ENCODE measurements at regions not wholly inside any gene's neighbourhood (a gene's known extent, or its start where the extent isn't known, plus 50 kb on each side); places are given as distances from the start of the nearest gene placed in this dataset.

DNA sequence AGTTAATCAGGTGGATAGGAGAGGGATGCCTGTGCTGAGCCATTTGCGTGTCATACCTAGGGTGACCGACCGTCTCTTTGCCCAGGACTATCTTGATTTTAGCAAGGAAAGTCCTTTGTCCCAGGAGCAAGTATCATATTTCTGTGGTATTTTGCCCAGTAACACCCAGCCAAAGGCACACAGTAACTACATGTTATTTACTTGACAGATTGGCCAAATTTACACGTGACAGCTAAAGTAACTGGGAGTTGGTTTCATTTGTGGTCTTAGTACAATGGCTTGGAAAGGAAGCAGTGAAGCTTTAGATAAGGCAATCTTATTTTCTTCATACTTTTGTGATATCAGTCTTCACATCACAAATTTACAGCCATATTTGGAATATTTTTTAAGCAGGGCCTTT is 142.1 kb downstream of the JCAD start:
- no peak overlapping the region for H3K27ac ChIP-seq
- no peaks in the 10 kb centered on the region for H3K27me3 ChIP-seq
- TF ChIP-seq POLR2A (IDR thresholded peaks at IDR 0.05) (no peak), POLR2AphosphoS5 (IDR thresholded peaks at IDR 0.05) (no peak)
- TF ChIP-seq, protein P1, sequence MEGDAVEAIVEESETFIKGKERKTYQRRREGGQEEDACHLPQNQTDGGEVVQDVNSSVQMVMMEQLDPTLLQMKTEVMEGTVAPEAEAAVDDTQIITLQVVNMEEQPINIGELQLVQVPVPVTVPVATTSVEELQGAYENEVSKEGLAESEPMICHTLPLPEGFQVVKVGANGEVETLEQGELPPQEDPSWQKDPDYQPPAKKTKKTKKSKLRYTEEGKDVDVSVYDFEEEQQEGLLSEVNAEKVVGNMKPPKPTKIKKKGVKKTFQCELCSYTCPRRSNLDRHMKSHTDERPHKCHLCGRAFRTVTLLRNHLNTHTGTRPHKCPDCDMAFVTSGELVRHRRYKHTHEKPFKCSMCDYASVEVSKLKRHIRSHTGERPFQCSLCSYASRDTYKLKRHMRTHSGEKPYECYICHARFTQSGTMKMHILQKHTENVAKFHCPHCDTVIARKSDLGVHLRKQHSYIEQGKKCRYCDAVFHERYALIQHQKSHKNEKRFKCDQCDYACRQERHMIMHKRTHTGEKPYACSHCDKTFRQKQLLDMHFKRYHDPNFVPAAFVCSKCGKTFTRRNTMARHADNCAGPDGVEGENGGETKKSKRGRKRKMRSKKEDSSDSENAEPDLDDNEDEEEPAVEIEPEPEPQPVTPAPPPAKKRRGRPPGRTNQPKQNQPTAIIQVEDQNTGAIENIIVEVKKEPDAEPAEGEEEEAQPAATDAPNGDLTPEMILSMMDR (IDR thresholded peaks at IDR 0.05) = no peak
- intact Hi-C loops (cut with DNase I; ENCODE audit: low total_unique reads) = no loop called here
- H3K9me3 ChIP-seq = no peaks in the 10 kb centered on the region
- H3K4me1 ChIP-seq = no peaks in the 10 kb centered on the region
- H3K36me3 ChIP-seq = no peaks in the 10 kb centered on the region
- H3K4me3 ChIP-seq = no peak overlapping the region
- DNase-seq (ENCODE audit: low spot score in 2 of 2) = no peak

DNA sequence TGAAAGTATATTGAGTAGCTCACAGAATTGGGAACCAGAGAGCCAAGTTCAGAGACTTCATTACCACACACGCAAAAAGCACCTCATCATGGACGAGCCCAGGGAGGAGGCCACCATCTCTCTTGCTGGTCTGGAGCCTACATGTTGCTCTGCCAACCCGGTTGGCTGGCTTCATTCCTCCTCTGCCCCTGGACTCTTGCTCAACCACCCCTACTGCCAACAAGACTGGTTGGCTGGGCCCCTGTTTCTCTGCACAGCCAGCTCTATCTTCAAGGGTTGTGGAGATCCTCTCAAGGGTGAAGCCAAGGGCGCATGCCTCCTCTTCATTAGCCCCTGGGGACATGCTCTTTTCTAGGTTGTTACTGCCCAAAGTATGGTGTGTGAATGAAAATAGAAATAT is 142.7 kb downstream of the JCAD start:
- no peaks in the 10 kb centered on the region for H3K9me3 ChIP-seq
- H3K4me1 ChIP-seq = no peaks in the 10 kb centered on the region
- H3K36me3 ChIP-seq = no peaks in the 10 kb centered on the region
- no peak for TF ChIP-seq POLR2A (IDR thresholded peaks at IDR 0.05)
- TF ChIP-seq, protein P1 (IDR thresholded peaks at IDR 0.05) = no peak
- no peak for TF ChIP-seq POLR2AphosphoS5 (IDR thresholded peaks at IDR 0.05)
- no peak for DNase-seq (ENCODE audit: low spot score in 2 of 2)
- no peak overlapping the region for H3K4me3 ChIP-seq
- no peak overlapping the region for H3K27ac ChIP-seq
- intact Hi-C loops (cut with DNase I; ENCODE audit: low total_unique reads) = no loop called here
- no peaks in the 10 kb centered on the region for H3K27me3 ChIP-seq

DNA sequence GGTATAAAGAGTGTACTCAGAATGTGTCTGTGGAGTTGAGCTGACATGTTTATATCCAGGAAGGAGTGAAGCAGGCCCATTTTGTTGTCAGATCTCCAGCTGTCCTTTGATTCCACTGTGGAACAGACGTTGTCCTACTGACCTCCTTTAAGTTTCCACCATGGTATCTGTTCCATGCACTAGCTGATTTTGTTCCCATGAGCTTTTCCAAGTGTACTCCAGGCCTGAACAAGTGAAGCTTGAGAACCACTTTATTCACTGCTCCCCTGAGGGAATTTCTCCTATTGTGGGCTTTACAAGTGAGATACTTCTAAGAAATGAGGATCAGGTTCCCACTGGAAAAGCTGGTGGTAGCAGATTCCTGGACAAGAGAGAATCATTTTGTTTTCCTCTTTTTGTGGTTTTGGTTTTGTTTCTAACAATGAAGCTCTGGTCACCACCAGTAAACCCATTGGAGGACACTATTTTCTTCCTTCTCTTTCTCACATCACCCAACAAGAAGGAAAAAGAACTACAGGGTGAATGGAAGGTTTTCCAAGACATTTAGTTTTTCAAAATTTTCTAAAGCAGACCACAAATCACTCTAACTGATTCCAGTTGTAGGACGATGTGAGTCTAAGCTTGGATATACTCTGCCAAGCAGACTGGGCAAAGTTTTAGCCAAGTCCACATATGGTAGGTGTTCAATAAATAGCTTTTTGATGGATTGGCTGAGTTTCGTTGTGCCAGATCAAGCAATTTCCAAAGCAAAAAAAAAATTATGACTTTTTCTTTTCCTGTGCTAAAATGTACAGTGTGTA is 144.2 kb downstream of the JCAD start:
- Histone ChIP-seq H3K27me3 (no peaks in the 10 kb centered on the region), H3K4me3 (no peak overlapping the region), H3K9me3 (no peaks in the 10 kb centered on the region), H3K36me3 (no peaks in the 10 kb centered on the region), H3K4me1 (no peaks in the 10 kb centered on the region), H3K27ac (no peak overlapping the region)
- intact Hi-C loops (cut with DNase I; ENCODE audit: low total_unique reads) = no loop called here
- DNase-seq (ENCODE audit: low spot score in 2 of 2) = no peak
- TF ChIP-seq, protein P1 (IDR thresholded peaks at IDR 0.05) = no peak
- no peak for TF ChIP-seq POLR2AphosphoS5 (IDR thresholded peaks at IDR 0.05)
- no peak for TF ChIP-seq POLR2A (IDR thresholded peaks at IDR 0.05)

DNA sequence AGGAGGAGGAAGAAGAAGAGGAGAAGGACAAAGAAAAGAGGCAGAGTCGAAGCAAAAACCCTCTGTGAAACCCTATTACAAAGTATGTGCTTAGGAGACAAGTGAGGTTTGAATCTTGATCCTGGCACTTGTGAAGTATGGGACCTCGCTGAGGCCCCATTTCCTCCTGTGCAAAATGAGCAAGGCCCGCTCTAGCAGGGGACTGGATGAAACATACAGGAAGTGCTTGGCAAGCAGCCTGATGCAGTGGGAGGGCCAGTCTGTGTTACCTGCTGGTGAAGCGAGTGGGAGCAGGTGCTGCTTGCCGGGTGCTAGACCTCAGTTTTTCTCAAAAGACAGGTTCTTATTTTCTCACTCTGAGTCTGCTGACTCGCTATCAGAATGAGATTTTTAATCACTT is 150.4 kb downstream of the JCAD start:
- TF ChIP-seq POLR2AphosphoS5 (IDR thresholded peaks at IDR 0.05) (no peak), POLR2A (IDR thresholded peaks at IDR 0.05) (no peak)
- TF ChIP-seq, protein P1 (IDR thresholded peaks at IDR 0.05) = no peak
- intact Hi-C loops (cut with DNase I; ENCODE audit: low total_unique reads) = no loop called here
- no peak overlapping the region for H3K4me3 ChIP-seq
- H3K4me1 ChIP-seq = no peaks in the 10 kb centered on the region
- no peak overlapping the region for H3K27ac ChIP-seq
- no peaks in the 10 kb centered on the region for H3K9me3 ChIP-seq
- no peaks in the 10 kb centered on the region for H3K36me3 ChIP-seq
- H3K27me3 ChIP-seq = no peaks in the 10 kb centered on the region
- DNase-seq (ENCODE audit: low spot score in 2 of 2) = no peak

DNA sequence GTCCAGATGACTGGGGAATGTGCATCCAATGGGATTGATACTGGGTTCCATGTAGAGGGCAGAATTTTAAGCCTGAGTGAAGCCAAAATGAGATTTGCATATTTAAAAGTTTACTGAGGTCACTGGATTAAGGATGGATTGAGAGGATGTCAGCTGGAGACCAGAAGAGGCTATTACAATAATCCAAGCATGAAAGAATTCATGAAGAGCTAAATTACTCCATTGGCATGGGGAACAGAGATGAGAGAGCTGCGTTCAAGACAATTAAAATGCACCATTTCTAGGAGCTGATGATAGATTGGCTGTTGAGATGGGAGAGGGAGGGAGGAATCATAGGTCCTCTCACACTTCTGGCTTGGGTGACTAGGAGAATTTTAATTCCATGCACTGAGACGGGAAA is 158.5 kb downstream of the JCAD start:
- intact Hi-C loops (cut with DNase I; ENCODE audit: low total_unique reads) = no loop called here
- H3K27ac ChIP-seq = no peak overlapping the region
- no peak for DNase-seq (ENCODE audit: low spot score in 2 of 2)
- no peaks in the 10 kb centered on the region for H3K36me3 ChIP-seq
- no peaks in the 10 kb centered on the region for H3K9me3 ChIP-seq
- no peaks in the 10 kb centered on the region for H3K4me1 ChIP-seq
- H3K4me3 ChIP-seq = no peak overlapping the region
- no peak for TF ChIP-seq POLR2A (IDR thresholded peaks at IDR 0.05)
- no peak for TF ChIP-seq POLR2AphosphoS5 (IDR thresholded peaks at IDR 0.05)
- TF ChIP-seq, protein P1 (IDR thresholded peaks at IDR 0.05) = no peak
- no peaks in the 10 kb centered on the region for H3K27me3 ChIP-seq

Measured in breast epithelium (tissue), 4 donors.